Superior temporal gyrus (tissue), 1 donor: ENCODE measurements at regions not wholly inside any gene's neighbourhood (a gene's known extent, or its start where the extent isn't known, plus 50 kb on each side); places are given as distances from the start of the nearest gene placed in this dataset.
"Not testable (repeated sequence)": the region's sequence is repeated elsewhere in the genome, so short reads cannot be mapped to it uniquely, and the experiment has no call there.

Source experiments
- DNase-seq: peaks from one replicate; pipeline ENCODE4 v3.0.0-alpha.2; 2016; ENCODE audit errors: extremely low spot score

GRCh38 chr12:59346248-59346647, 249.6 kb upstream of the SLC16A7 start:
- DNase-seq, result not testable (repeated sequence)

- no peak for DNase-seq
These were observed 250.4 kb upstream of the SLC16A7 start for GRCh38 chr12:59345406-59345805.

- DNase-seq, result no peak
These were observed 251.6 kb upstream of the SLC16A7 start for GRCh38 chr12:59344224-59344623.

- DNase-seq, result peak; percentile 24
These were observed 266.4 kb upstream of the SLC16A7 start for GRCh38 chr12:59329462-59329861.

- not testable (repeated sequence) for DNase-seq
These were observed 267.3 kb upstream of the SLC16A7 start for GRCh38 chr12:59328395-59329075.

GRCh38 chr12:59326457-59326856, 269.4 kb upstream of the SLC16A7 start:
- DNase-seq, result not testable (repeated sequence)

GRCh38 chr12:59322473-59322872, 273.4 kb upstream of the SLC16A7 start:
- peak; percentile 95 for DNase-seq

- no peak for DNase-seq
These were observed 274.6 kb upstream of the SLC16A7 start for GRCh38 chr12:59321278-59321677.

GRCh38 chr12:59320112-59320511, 275.7 kb upstream of the SLC16A7 start:
- DNase-seq, result no peak

- no peak for DNase-seq
These were observed 276.9 kb upstream of the SLC16A7 start for GRCh38 chr12:59318940-59319339.

GRCh38 chr12:59317598-59317997, 278.2 kb upstream of the SLC16A7 start:
- no peak for DNase-seq

GRCh38 chr12:59316938-59317337, 278.9 kb upstream of the SLC16A7 start:
- no peak for DNase-seq

- not testable (repeated sequence) for DNase-seq
These were observed 279.5 kb upstream of the SLC16A7 start for GRCh38 chr12:59316354-59316753.

GRCh38 chr12:59314209-59314608, 281.6 kb upstream of the SLC16A7 start:
- no peak for DNase-seq

GRCh38 chr12:59304077-59304721, 291.6 kb upstream of the SLC16A7 start:
- no peak for DNase-seq

GRCh38 chr12:59298296-59298695, 297.5 kb upstream of the SLC16A7 start:
- DNase-seq, result no peak

GRCh38 chr12:59294221-59294620, 301.6 kb upstream of the SLC16A7 start:
- no peak for DNase-seq

- DNase-seq, result no peak
These were observed 312.8 kb upstream of the SLC16A7 start for GRCh38 chr12:59282999-59283398.

GRCh38 chr12:59273561-59273960, 322.3 kb upstream of the SLC16A7 start:
- not testable (repeated sequence) for DNase-seq

GRCh38 chr12:59268295-59268809, 327.5 kb upstream of the SLC16A7 start:
- DNase-seq, result no peak

GRCh38 chr12:59260202-59260601, 335.6 kb upstream of the SLC16A7 start:
- no peak for DNase-seq

GRCh38 chr12:59252731-59253130, 332.4 kb upstream of the LRIG3 start:
- no peak for DNase-seq

GRCh38 chr12:59250766-59251165, 330.5 kb upstream of the LRIG3 start:
- peak; percentile 59 for DNase-seq
